ENCODE measurements at regions not wholly inside any gene's neighbourhood (a gene's known extent, or its start where the extent isn't known, plus 50 kb on each side); places are given as distances from the start of the nearest gene placed in this dataset.

DNA sequence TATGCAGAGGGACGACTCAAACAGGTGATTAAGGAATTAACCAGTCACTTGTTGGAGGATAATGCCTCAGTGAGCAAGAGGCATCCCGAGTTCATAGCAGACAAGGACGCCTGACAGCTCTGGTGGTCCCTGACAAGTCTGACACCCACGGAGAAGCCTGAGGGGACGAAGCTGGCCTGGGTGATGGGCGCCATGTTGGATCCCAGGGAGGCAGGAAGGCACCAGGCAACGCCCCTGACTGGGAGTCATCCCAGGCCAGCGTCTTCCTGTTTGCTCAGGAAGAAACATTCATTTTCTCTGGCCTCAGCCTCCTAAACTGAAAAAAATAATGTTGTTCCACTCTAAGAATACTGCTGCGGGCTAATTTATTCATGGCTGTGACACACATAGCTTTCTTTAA is 92.1 kb upstream of the ATP8B1 start:
- H3K27ac ChIP-seq: no peak overlapping the region
- no peaks in the 10 kb centered on the region for H3K4me1 ChIP-seq
- DNase-seq: no peak
- ATAC-seq: no peak
- WGBS, 2 donors: 72 to 86% methylated on average over 9 of the region's 9 CpGs
- intact Hi-C loops (cut with DNase I): no loop called here
- TF ChIP-seq, protein P1, sequence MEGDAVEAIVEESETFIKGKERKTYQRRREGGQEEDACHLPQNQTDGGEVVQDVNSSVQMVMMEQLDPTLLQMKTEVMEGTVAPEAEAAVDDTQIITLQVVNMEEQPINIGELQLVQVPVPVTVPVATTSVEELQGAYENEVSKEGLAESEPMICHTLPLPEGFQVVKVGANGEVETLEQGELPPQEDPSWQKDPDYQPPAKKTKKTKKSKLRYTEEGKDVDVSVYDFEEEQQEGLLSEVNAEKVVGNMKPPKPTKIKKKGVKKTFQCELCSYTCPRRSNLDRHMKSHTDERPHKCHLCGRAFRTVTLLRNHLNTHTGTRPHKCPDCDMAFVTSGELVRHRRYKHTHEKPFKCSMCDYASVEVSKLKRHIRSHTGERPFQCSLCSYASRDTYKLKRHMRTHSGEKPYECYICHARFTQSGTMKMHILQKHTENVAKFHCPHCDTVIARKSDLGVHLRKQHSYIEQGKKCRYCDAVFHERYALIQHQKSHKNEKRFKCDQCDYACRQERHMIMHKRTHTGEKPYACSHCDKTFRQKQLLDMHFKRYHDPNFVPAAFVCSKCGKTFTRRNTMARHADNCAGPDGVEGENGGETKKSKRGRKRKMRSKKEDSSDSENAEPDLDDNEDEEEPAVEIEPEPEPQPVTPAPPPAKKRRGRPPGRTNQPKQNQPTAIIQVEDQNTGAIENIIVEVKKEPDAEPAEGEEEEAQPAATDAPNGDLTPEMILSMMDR (IDR thresholded peaks at IDR 0.05): no peak
- no peak for FAIRE-seq
- no peaks in the 10 kb centered on the region for H3K9me3 ChIP-seq
- H3K27me3 ChIP-seq: no peaks in the 10 kb centered on the region
- H3K36me3 ChIP-seq: no peaks in the 10 kb centered on the region
- H3K4me3 ChIP-seq: no peak overlapping the region

DNA sequence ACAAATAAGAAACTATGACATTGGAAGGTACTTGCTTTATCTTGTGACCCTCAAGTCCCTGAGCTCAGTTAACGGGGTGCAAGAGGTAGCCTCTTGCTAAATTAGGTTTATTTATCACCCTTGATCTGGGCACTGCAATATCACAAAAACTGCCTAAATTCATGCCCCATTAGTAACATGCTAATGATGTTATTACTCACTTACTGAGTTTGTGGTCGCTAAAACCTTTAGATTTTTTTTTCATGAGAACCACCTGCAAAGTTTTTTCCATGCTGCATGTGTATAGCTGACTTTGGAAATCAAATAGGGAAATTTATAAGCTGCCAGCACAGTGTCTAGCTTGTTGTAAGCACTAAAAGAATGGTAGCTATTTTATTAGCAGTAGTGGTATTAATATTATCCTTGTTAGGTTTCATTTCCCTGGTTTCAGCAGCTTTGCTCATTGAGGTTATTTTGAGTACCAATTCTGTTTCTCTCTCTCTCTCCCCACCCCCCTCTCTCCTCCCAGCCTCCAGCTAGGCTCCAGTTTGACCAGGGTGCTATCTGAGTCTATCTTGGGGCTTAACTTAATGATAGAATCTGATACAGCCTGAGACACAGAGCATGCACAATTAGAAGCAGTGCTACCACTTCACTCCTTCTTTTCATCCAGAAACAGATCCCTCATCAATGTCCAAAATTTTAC is 88.7 kb upstream of the ATP8B1 start:
- 66 to 83% methylated on average over 2 of the region's 2 CpGs for WGBS, 2 donors
- H3K27ac ChIP-seq: no peak overlapping the region
- no peaks in the 10 kb centered on the region for H3K4me1 ChIP-seq
- H3K4me3 ChIP-seq: no peak overlapping the region
- no peaks in the 10 kb centered on the region for H3K27me3 ChIP-seq
- FAIRE-seq: no peak
- DNase-seq: no peak
- H3K9me3 ChIP-seq: peaks cover 0 to 5% (median 0%) of the 10 kb centered on the region in 4 donors
- intact Hi-C loops (cut with DNase I): no loop called here
- no peaks in the 10 kb centered on the region for H3K36me3 ChIP-seq
- no peak for ATAC-seq
- TF ChIP-seq, protein P1 (IDR thresholded peaks at IDR 0.05): no peak

GRCh38 chr18:57890266-57890665 is 87.2 kb upstream of the ATP8B1 start:
- intact Hi-C loops (cut with DNase I): no loop called here
- ATAC-seq (no peak), DNase-seq (no peak), FAIRE-seq (no peak)
- TF ChIP-seq, protein P1 (IDR thresholded peaks at IDR 0.05): no peak
- no peaks in the 10 kb centered on the region for H3K36me3 ChIP-seq
- no peaks in the 10 kb centered on the region for H3K4me1 ChIP-seq
- H3K27ac ChIP-seq: no peak overlapping the region
- H3K9me3 ChIP-seq: peaks cover 0 to 5% (median 0%) of the 10 kb centered on the region in 4 donors
- WGBS, 2 donors: 60 to 70% methylated on average over 3 of the region's 3 CpGs
- H3K27me3 ChIP-seq: no peaks in the 10 kb centered on the region
- H3K4me3 ChIP-seq: no peak overlapping the region

- intact Hi-C loops (cut with DNase I): no loop called here
- Histone ChIP-seq H3K27ac (no peak overlapping the region), H3K4me1 (no peaks in the 10 kb centered on the region), H3K9me3 (peaks cover 0 to 5% (median 0%) of the 10 kb centered on the region in 4 donors), H3K36me3 (no peaks in the 10 kb centered on the region), H3K4me3 (no peak overlapping the region), H3K27me3 (no peaks in the 10 kb centered on the region)
- DNase-seq (no peak), FAIRE-seq (no peak), ATAC-seq (no peak)
- WGBS, 2 donors: 72% methylated on average over 1 of the region's 1 CpG
- TF ChIP-seq, protein P1 (IDR thresholded peaks at IDR 0.05): no peak
Observed at GRCh38 chr18:57889841-57890240, 86.7 kb upstream of the ATP8B1 start.

DNA sequence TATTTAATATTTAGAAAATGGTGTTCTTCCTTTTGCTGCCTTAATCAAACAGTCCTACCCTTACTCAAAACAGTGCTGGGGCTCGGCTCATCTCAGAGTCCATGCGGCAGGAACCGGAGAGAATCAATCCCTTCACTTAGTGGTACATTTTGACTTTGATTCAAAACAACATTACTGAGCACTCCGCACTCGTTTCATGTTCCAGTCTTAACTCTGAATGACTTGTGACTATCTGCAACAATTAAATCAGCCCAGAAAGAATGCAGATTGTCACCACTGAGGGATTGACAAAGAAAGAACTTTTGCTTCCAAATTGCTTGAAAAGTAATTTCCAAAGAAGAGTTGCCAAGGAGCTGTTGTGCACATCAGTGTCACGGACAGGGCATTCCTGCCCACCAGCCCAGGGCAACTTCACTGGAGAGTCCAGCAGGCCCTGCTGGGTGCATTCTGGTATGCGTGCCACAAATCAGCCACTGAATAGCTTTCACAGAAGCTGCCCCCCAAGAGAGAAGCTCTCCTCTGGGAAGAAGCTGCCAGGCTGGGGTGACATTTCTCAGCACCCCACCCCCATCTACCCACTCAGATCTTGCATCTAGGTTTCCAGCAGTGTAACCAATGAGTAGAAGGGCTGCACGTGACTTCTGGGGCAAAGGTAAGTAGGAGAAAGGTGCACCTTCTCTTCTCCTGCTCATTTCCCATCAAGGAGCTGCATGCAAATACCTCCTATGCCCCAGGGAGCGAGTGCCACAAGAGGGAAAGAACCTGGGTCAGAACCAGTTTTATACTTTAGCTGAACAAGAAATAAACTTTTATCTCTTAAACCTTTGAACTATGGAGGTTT is 84.6 kb upstream of the ATP8B1 start:
- Histone ChIP-seq H3K4me1 (no peaks in the 10 kb centered on the region), H3K27ac (no peak overlapping the region), H3K36me3 (no peaks in the 10 kb centered on the region), H3K9me3 (peaks cover 0 to 5% (median 0%) of the 10 kb centered on the region in 4 donors), H3K27me3 (no peaks in the 10 kb centered on the region), H3K4me3 (no peak overlapping the region)
- TF ChIP-seq, protein P1 (IDR thresholded peaks at IDR 0.05): no peak
- 83 to 90% methylated on average over 9 of the region's 9 CpGs for WGBS, 2 donors
- no peak for ATAC-seq
- DNase-seq: no peak
- intact Hi-C loops (cut with DNase I): no loop called here
- no peak for FAIRE-seq

All from pancreas (tissue), 10 donors.